Cardiac fibroblast (primary cell): ENCODE measurements at regions not wholly inside any gene's neighbourhood (a gene's known extent, or its start where the extent isn't known, plus 50 kb on each side); places are given as distances from the start of the nearest gene placed in this dataset.
"Not testable (repeated sequence)": the region's sequence is repeated elsewhere in the genome, so short reads cannot be mapped to it uniquely, and the experiment has no call there.

Source experiments
- DNase-seq, 2 donors: peaks; one replicate each; pipeline versions ENCODE4 v3.0.0 to v3.0.0-alpha.2; 2010; ENCODE audit warnings: low read depth in 2 of 2
- H3K4me3 ChIP-seq, 2 donors: replicated peaks in 1 of 2; 1 replicate in 1 of 2; 2 replicates in 1 of 2; pipeline ENCODE4 v1.5.1; 2011; ENCODE audit warnings: low read depth in 2 of 2, low read length in 2 of 2, mild to moderate bottlenecking in 2 of 2, moderate library complexity in 1 of 2
- TF ChIP-seq, protein P1 (sequence below): IDR thresholded peaks from one replicate; pipeline ENCODE4 v1.5.1; 2011; ENCODE audit warnings: low read depth, mild to moderate bottlenecking, low read length, inconsistent platforms

DNA sequence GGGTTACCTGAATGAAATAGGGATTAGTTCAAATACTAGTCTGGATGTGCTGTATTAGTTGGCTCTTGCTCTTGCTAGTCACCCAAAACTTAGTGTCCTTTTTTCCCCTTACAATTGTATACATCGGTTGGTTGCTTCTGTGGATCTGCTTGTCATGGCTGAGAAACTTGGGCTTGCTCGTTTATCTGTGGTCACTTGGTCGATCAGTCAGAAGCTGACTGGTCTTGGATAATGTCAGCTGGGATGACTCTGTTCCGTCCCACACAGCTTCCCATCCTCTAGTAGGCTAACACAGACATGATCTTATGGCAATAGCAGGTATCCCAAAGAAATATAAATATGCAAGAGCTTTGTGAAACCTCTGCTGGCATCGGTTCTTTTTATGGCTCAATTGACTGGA is 807.4 kb downstream of the MAT2B start:
- H3K4me3 ChIP-seq: no peak overlapping the region
- DNase-seq: no peak
- TF ChIP-seq, protein P1, sequence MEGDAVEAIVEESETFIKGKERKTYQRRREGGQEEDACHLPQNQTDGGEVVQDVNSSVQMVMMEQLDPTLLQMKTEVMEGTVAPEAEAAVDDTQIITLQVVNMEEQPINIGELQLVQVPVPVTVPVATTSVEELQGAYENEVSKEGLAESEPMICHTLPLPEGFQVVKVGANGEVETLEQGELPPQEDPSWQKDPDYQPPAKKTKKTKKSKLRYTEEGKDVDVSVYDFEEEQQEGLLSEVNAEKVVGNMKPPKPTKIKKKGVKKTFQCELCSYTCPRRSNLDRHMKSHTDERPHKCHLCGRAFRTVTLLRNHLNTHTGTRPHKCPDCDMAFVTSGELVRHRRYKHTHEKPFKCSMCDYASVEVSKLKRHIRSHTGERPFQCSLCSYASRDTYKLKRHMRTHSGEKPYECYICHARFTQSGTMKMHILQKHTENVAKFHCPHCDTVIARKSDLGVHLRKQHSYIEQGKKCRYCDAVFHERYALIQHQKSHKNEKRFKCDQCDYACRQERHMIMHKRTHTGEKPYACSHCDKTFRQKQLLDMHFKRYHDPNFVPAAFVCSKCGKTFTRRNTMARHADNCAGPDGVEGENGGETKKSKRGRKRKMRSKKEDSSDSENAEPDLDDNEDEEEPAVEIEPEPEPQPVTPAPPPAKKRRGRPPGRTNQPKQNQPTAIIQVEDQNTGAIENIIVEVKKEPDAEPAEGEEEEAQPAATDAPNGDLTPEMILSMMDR: no peak

GRCh38 chr5:164317676-164318075 is 812.3 kb downstream of the MAT2B start:
- DNase-seq: no peak
- no peak overlapping the region for H3K4me3 ChIP-seq
- TF ChIP-seq, protein P1: no peak

GRCh38 chr5:164319161-164319560 is 813.7 kb downstream of the MAT2B start:
- TF ChIP-seq, protein P1: no peak
- no peak overlapping the region for H3K4me3 ChIP-seq

DNA sequence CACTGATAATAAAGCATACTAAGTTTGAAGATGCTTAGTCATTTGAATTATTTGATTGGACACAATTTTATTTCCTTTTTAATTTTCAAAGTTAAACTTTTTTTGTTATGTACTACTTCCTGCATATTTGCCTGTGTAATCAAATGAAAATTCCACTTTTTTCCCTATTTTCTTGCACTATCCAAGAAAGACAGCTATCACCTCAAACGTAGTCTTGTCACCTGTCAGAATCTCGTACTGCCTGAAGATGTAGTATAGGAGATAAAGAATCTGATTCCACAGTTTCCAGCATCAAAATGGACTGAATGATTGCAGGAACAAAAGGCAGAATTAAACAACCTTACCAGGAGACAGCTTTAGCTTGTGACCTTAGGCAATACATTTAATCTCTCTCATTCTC is 818.8 kb downstream of the MAT2B start:
- no peak for DNase-seq
- TF ChIP-seq, protein P1: no peak
- no peak overlapping the region for H3K4me3 ChIP-seq

More at GRCh38 chr5:164319161-164319560, 813.7 kb downstream of the MAT2B start:
- no peak for DNase-seq

GRCh38 chr5:164326219-164326618 is 820.8 kb downstream of the MAT2B start:
- DNase-seq: no peak
- no peak overlapping the region for H3K4me3 ChIP-seq
- TF ChIP-seq, protein P1: peak; percentile 33

DNA sequence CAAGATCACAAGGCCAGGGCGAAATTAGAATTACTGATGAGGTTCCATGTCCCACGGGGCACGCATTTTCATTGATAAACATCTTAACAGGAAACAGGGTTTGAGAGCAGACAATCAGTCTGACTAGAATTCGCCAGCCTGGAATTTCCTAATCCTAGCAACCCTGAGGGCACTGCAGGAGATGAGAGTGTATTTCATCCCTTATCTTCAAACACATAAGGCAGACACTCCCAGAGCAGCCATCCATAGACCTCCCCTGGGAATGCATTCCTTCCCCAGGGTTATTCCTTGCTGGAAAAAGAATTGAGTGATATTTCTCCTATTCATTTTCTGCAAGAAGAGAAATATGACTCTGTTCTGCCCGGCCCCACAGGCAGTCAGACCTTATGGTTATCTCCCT is 821.7 kb downstream of the MAT2B start:
- H3K4me3 ChIP-seq, DNase-seq: not testable (repeated sequence)

- no peak for DNase-seq
- TF ChIP-seq, protein P1: no peak
- H3K4me3 ChIP-seq: no peak overlapping the region
Observed at GRCh38 chr5:164332349-164333196, 827.2 kb downstream of the MAT2B start.
